Activated T-helper 2 cell treated with anti-CD3 and anti-CD28 coated beads, Interferon-gamma antibody, Interleukin-2, Interleukin-4, amounts not matched to agents 10 μg/mL and 5 μg/mL and 100 μg/mL, durations not matched to agents 14 hours and 24 hours and 36 hours (primary cell): ENCODE measurements at regions not wholly inside any gene's neighbourhood (a gene's known extent, or its start where the extent isn't known, plus 50 kb on each side); places are given as distances from the start of the nearest gene placed in this dataset.

Source experiments
- DNase-seq: peaks from one replicate; pipeline ENCODE4 v3.0.0; 2021; ENCODE audit warnings: low spot score
- H3K27ac Mint-ChIP-seq: one replicate; pipeline ENCODE4 v1.8.0; 2021; ENCODE audit warnings: mixed read lengths
- H3K27me3 Mint-ChIP-seq: one replicate; pipeline ENCODE4 v1.8.0; 2021; ENCODE audit warnings: low read depth, mixed read lengths
- H3K36me3 Mint-ChIP-seq: one replicate; pipeline ENCODE4 v1.8.0; 2021; ENCODE audit warnings: low read depth, mixed read lengths
- H3K4me1 Mint-ChIP-seq: one replicate; pipeline ENCODE4 v1.8.0; 2021; ENCODE audit warnings: low read depth, mixed read lengths
- H3K4me3 Mint-ChIP-seq: one replicate; pipeline ENCODE4 v1.8.0; 2021; ENCODE audit warnings: low read depth, mild to moderate bottlenecking, moderate library complexity, mixed read lengths
- H3K9me3 Mint-ChIP-seq: one replicate; pipeline ENCODE4 v1.8.0; 2021; ENCODE audit warnings: mixed read lengths
- intact Hi-C: fragments of 100-400 bp; cut with micrococcal nuclease; formaldehyde crosslinking; loops from one replicate; pipeline ENCODE4 v1.15.1; 2023

GRCh38 chr1:14452551-14452950 is 145.9 kb upstream of the KAZN start:
- H3K27me3 Mint-ChIP-seq, result no peaks in the 10 kb centered on the region

GRCh38 chr1:14460173-14460572 is 138.3 kb upstream of the KAZN start:
- intact Hi-C loops, result no loop called here
- no peaks in the 10 kb centered on the region for H3K9me3 Mint-ChIP-seq
- H3K36me3 Mint-ChIP-seq, result no peaks in the 10 kb centered on the region
- H3K4me3 Mint-ChIP-seq, result no peak overlapping the region
- no peaks in the 10 kb centered on the region for H3K4me1 Mint-ChIP-seq
- H3K27ac Mint-ChIP-seq, result no peak overlapping the region
- H3K27me3 Mint-ChIP-seq, result no peaks in the 10 kb centered on the region
- no peak for DNase-seq

More at GRCh38 chr1:14452551-14452950, 145.9 kb upstream of the KAZN start:
- intact Hi-C loops, result no loop called here
- Mint-ChIP-seq H3K4me1 (no peaks in the 10 kb centered on the region), H3K36me3 (no peaks in the 10 kb centered on the region), H3K4me3 (no peak overlapping the region), H3K27ac (no peak overlapping the region), H3K9me3 (no peaks in the 10 kb centered on the region)
- DNase-seq, result no peak

- H3K27ac Mint-ChIP-seq, result no peak overlapping the region
- H3K4me1 Mint-ChIP-seq, result no peaks in the 10 kb centered on the region
- no peaks in the 10 kb centered on the region for H3K27me3 Mint-ChIP-seq
- no peak overlapping the region for H3K4me3 Mint-ChIP-seq
- intact Hi-C loops, result no loop called here
- no peaks in the 10 kb centered on the region for H3K36me3 Mint-ChIP-seq
- no peaks in the 10 kb centered on the region for H3K9me3 Mint-ChIP-seq
- DNase-seq, result no peak
Observed at GRCh38 chr1:14462851-14463250, 135.6 kb upstream of the KAZN start.

GRCh38 chr1:14466006-14466405 is 132.5 kb upstream of the KAZN start:
- Mint-ChIP-seq H3K27ac (no peak overlapping the region), H3K4me1 (no peaks in the 10 kb centered on the region), H3K9me3 (no peaks in the 10 kb centered on the region), H3K27me3 (no peaks in the 10 kb centered on the region), H3K36me3 (no peaks in the 10 kb centered on the region), H3K4me3 (no peak overlapping the region)
- no peak for DNase-seq
- intact Hi-C loops, result no loop called here

GRCh38 chr1:14467112-14467511 is 131.4 kb upstream of the KAZN start:
- no peak overlapping the region for H3K27ac Mint-ChIP-seq
- no peaks in the 10 kb centered on the region for H3K9me3 Mint-ChIP-seq
- H3K27me3 Mint-ChIP-seq, result no peaks in the 10 kb centered on the region
- H3K4me3 Mint-ChIP-seq, result no peak overlapping the region
- DNase-seq, result no peak
- intact Hi-C loops, result no loop called here
- no peaks in the 10 kb centered on the region for H3K36me3 Mint-ChIP-seq
- no peaks in the 10 kb centered on the region for H3K4me1 Mint-ChIP-seq

- Mint-ChIP-seq H3K4me1 (no peaks in the 10 kb centered on the region), H3K9me3 (no peaks in the 10 kb centered on the region), H3K4me3 (no peak overlapping the region), H3K36me3 (no peaks in the 10 kb centered on the region), H3K27me3 (no peaks in the 10 kb centered on the region), H3K27ac (no peak overlapping the region)
- DNase-seq, result no peak
- intact Hi-C loops, result no loop called here
Observed at GRCh38 chr1:14468751-14469150, 129.7 kb upstream of the KAZN start.

- intact Hi-C loops, result no loop called here
- Mint-ChIP-seq H3K9me3 (no peaks in the 10 kb centered on the region), H3K4me1 (no peaks in the 10 kb centered on the region), H3K27me3 (no peaks in the 10 kb centered on the region), H3K27ac (no peak overlapping the region), H3K4me3 (no peak overlapping the region), H3K36me3 (no peaks in the 10 kb centered on the region)
- DNase-seq, result no peak
Observed at GRCh38 chr1:14470802-14471201, 127.7 kb upstream of the KAZN start.

GRCh38 chr1:14474856-14475255 is 123.6 kb upstream of the KAZN start:
- intact Hi-C loops, result no loop called here
- no peak overlapping the region for H3K27ac Mint-ChIP-seq
- H3K9me3 Mint-ChIP-seq, result no peaks in the 10 kb centered on the region
- no peaks in the 10 kb centered on the region for H3K4me1 Mint-ChIP-seq
- H3K36me3 Mint-ChIP-seq, result no peaks in the 10 kb centered on the region
- no peak for DNase-seq
- no peak overlapping the region for H3K4me3 Mint-ChIP-seq
- no peaks in the 10 kb centered on the region for H3K27me3 Mint-ChIP-seq

- Mint-ChIP-seq H3K27me3 (no peaks in the 10 kb centered on the region), H3K4me1 (no peaks in the 10 kb centered on the region), H3K9me3 (no peaks in the 10 kb centered on the region), H3K36me3 (no peaks in the 10 kb centered on the region), H3K27ac (no peak overlapping the region), H3K4me3 (no peak overlapping the region)
- intact Hi-C loops, result no loop called here
- DNase-seq, result no peak
Observed at GRCh38 chr1:14476170-14476955, 122.1 kb upstream of the KAZN start.

GRCh38 chr1:14478120-14478519 is 120.4 kb upstream of the KAZN start:
- intact Hi-C loops, result no loop called here
- no peaks in the 10 kb centered on the region for H3K4me1 Mint-ChIP-seq
- H3K9me3 Mint-ChIP-seq, result no peaks in the 10 kb centered on the region
- no peak overlapping the region for H3K4me3 Mint-ChIP-seq
- no peak for DNase-seq
- H3K27ac Mint-ChIP-seq, result no peak overlapping the region
- H3K36me3 Mint-ChIP-seq, result no peaks in the 10 kb centered on the region
- no peaks in the 10 kb centered on the region for H3K27me3 Mint-ChIP-seq

GRCh38 chr1:14479865-14480264 is 118.6 kb upstream of the KAZN start:
- H3K9me3 Mint-ChIP-seq, result no peaks in the 10 kb centered on the region
- no peaks in the 10 kb centered on the region for H3K36me3 Mint-ChIP-seq
- H3K4me1 Mint-ChIP-seq, result no peaks in the 10 kb centered on the region
- no peak for DNase-seq
- H3K4me3 Mint-ChIP-seq, result no peak overlapping the region
- intact Hi-C loops, result no loop called here
- H3K27ac Mint-ChIP-seq, result no peak overlapping the region
- no peaks in the 10 kb centered on the region for H3K27me3 Mint-ChIP-seq

- intact Hi-C loops, result no loop called here
- DNase-seq, result no peak
- H3K27me3 Mint-ChIP-seq, result no peaks in the 10 kb centered on the region
- H3K36me3 Mint-ChIP-seq, result no peaks in the 10 kb centered on the region
- no peak overlapping the region for H3K27ac Mint-ChIP-seq
- no peaks in the 10 kb centered on the region for H3K9me3 Mint-ChIP-seq
- no peak overlapping the region for H3K4me3 Mint-ChIP-seq
- no peaks in the 10 kb centered on the region for H3K4me1 Mint-ChIP-seq
Observed at GRCh38 chr1:14482784-14483450, 115.6 kb upstream of the KAZN start.

- no peaks in the 10 kb centered on the region for H3K9me3 Mint-ChIP-seq
- H3K4me1 Mint-ChIP-seq, result no peaks in the 10 kb centered on the region
- no peaks in the 10 kb centered on the region for H3K27me3 Mint-ChIP-seq
- intact Hi-C loops, result no loop called here
- no peak overlapping the region for H3K27ac Mint-ChIP-seq
- no peak overlapping the region for H3K4me3 Mint-ChIP-seq
- no peak for DNase-seq
- no peaks in the 10 kb centered on the region for H3K36me3 Mint-ChIP-seq
Observed at GRCh38 chr1:14485285-14485684, 113.2 kb upstream of the KAZN start.
